GM19397 (cell line): ENCODE measurements at regions not wholly inside any gene's neighbourhood (a gene's known extent, or its start where the extent isn't known, plus 50 kb on each side); places are given as distances from the start of the nearest gene placed in this dataset.
"Not testable (repeated sequence)": the region's sequence is repeated elsewhere in the genome, so short reads cannot be mapped to it uniquely, and the experiment has no call there.

Source experiments
- ATAC-seq: cut with Tn5 transposase; IDR thresholded peaks from one replicate; pipeline ENCODE4 v1.9.1; 2021; ENCODE audit warnings: mild to moderate bottlenecking, moderate library complexity; ENCODE audit not compliant: unreplicated experiment

- ATAC-seq: no peak
Measured at GRCh38 chr9:78896479-78896878, 599.6 kb downstream of the PSAT1 start.

GRCh38 chr9:78898234-78898633, 601.3 kb downstream of the PSAT1 start:
- ATAC-seq: no peak

- ATAC-seq: no peak
Measured at GRCh38 chr9:78899006-78899405, 602.1 kb downstream of the PSAT1 start.

GRCh38 chr9:78900500-78900899, 603.6 kb downstream of the PSAT1 start:
- ATAC-seq: no peak

GRCh38 chr9:78902051-78902450, 605.1 kb downstream of the PSAT1 start:
- no peak for ATAC-seq

- ATAC-seq: no peak
Measured at GRCh38 chr9:78903581-78903980, 606.7 kb downstream of the PSAT1 start.

GRCh38 chr9:78904686-78905085, 607.8 kb downstream of the PSAT1 start:
- no peak for ATAC-seq

GRCh38 chr9:78905387-78905786, 608.5 kb downstream of the PSAT1 start:
- ATAC-seq: no peak

- no peak for ATAC-seq
Measured at GRCh38 chr9:78905986-78906755, 609.2 kb downstream of the PSAT1 start.

- ATAC-seq: no peak
Measured at GRCh38 chr9:78909566-78909965, 612.6 kb downstream of the PSAT1 start.

GRCh38 chr9:78916884-78917283, 620.0 kb downstream of the PSAT1 start:
- ATAC-seq: not testable (repeated sequence)

GRCh38 chr9:78918976-78919375, 622.1 kb downstream of the PSAT1 start:
- no peak for ATAC-seq

GRCh38 chr9:78919701-78920100, 622.8 kb downstream of the PSAT1 start:
- ATAC-seq: no peak

GRCh38 chr9:78921341-78921740, 624.4 kb downstream of the PSAT1 start:
- no peak for ATAC-seq

GRCh38 chr9:78923966-78924659, 627.2 kb downstream of the PSAT1 start:
- no peak for ATAC-seq

- ATAC-seq: no peak
Measured at GRCh38 chr9:78927099-78927940, 630.4 kb downstream of the PSAT1 start.

GRCh38 chr9:78928625-78929405, 631.9 kb downstream of the PSAT1 start:
- no peak for ATAC-seq

GRCh38 chr9:78930281-78930680, 633.4 kb downstream of the PSAT1 start:
- no peak for ATAC-seq

- no peak for ATAC-seq
Measured at GRCh38 chr9:78932849-78933627, 636.1 kb downstream of the PSAT1 start.

- ATAC-seq: no peak
Measured at GRCh38 chr9:78934880-78935279, 636.9 kb upstream of the TLE4 start.
